ENCODE measurements at regions not wholly inside any gene's neighbourhood (a gene's known extent, or its start where the extent isn't known, plus 50 kb on each side); places are given as distances from the start of the nearest gene placed in this dataset.
"Not testable (repeated sequence)": the region's sequence is repeated elsewhere in the genome, so short reads cannot be mapped to it uniquely, and the experiment has no call there.

- DNase-seq (ENCODE audit: low spot score), result no peak
These were observed 485.5 kb downstream of the CD109 start for GRCh38 chr6:74181471-74181870.

- DNase-seq (ENCODE audit: low spot score), result no peak
These were observed 481.5 kb downstream of the CD109 start for GRCh38 chr6:74177506-74177905.

DNA sequence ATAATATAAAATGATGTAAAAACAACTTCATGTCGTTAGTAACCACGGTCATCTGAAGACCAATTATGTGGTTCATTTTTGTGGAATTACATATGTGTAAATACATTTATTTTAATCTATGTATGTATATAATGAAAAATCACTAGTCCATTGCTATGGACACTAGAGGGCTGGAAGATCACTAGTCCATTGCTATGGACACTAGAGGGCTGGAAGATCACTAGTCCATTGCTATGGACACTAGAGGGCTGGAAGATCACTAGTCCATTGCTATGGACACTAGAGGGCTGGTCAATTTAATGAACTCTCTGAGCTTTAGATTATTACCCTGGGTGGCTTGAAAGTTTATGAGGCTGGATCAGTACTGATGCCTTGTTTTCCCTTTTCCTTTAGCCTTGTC, 474.5 kb downstream of the CD109 start:
- DNase-seq (ENCODE audit: low spot score), result not testable (repeated sequence)

DNA sequence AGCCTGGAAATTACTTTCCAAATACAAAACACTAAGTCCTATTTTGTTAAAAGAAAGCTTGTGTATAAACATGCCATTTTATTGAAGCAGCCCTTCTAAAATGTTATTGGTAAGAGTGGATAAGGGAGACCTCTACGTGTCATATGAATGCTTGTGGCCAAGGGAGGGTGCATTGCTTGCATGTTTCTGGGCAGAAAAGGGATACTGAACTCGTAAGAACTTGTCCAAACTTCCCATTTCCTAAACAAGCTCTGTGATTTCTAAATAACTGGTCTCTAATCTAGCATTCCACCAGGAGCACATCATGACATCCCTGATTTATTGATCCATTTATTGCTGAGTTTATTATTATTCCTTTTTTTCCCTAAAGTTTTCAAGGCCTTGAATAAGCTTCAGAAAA, 474.1 kb downstream of the CD109 start:
- DNase-seq (ENCODE audit: low spot score), result no peak

DNA sequence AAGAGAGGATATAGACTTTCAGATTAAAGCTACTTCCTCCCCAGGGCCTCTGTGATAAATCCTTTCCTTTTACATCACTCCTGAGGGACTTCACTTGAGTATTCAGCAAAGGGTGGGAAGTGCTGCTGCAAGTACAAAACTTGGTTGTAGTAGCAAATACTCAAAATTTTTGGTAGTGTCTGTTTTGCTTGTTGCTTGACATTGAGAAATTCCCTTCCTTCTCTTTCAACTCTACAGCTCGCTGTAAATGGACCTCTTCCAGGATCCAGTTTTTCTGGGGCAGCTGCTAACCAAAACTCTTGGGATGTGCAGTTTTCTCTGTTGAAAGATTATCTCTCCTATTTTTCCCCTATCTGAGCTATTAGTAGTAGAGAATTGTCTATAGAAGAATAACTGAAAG, 472.0 kb downstream of the CD109 start:
- no peak for DNase-seq (ENCODE audit: low spot score)

- DNase-seq (ENCODE audit: low spot score), result no peak
These were observed 471.5 kb downstream of the CD109 start for GRCh38 chr6:74167511-74167910.

DNA sequence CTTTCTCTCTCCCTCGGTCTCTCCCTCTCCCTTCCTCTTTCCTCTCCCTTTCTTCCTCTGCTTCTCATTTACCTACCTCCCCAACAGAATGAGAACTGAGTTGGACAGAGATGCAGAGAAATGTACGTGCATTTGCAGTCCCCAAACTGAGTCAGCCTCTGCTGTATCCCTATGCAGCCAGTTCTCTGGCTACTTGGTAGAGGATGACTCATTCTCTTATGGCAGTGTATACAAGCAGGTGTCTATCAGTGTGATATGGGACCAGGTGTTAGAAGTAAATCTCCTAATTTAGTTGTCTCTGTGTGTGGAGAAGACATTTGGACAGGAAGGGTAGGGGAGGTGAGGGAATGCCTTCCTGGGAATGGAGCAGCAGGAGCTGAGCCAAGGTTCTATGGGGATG, 470.8 kb downstream of the CD109 start:
- no peak for DNase-seq (ENCODE audit: low spot score)

DNA sequence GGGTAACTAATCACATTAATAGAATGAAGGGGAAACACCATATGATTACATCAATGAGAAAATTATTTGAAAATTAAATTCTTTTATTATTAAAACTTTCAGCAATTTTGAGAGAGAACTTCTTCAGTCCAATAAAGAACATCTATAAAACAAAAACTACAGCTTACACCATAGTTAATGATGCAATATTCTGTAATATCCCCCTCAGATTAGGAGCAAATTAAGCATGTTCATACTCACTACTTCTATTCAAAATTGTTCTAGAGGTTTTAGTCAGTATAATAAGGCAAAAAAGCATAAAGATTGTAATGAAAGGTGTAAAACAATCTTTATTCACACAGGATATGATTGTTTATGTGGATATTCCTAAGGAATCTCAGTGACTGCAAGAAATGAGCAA, 465.4 kb downstream of the CD109 start:
- no peak for DNase-seq (ENCODE audit: low spot score)

DNA sequence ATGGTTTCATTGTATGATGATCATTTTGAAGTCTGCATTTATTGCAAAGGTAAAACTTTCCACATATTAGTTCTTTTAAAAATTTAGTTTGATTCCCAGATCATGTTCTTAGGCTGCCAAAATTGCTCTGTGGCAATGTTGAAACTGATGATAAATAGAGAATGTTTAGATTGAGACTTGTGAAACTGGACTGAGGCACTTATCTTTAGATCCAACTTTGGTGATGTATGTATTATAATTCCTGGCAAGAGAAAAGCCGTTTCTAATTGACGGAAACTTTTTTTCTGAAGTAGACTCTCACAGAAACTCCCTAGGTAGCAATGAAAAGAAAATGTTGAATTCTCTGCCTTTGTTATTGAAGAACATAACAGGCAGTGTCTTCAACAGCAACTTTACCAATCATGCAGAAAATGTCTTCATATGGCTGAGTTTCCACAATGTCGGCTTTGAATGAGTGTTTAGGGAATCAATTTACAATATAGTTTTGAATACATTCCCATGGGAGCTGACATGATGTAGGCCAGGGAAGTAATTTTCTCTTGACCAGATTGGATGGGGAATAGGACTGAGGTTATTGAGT, 456.2 kb downstream of the CD109 start:
- DNase-seq (ENCODE audit: low spot score), result no peak

GRCh38 chr6:74145931-74146330, 449.9 kb downstream of the CD109 start:
- no peak for DNase-seq (ENCODE audit: low spot score)

- no peak for DNase-seq (ENCODE audit: low spot score)
These were observed 441.9 kb downstream of the CD109 start for GRCh38 chr6:74137911-74138310.

DNA sequence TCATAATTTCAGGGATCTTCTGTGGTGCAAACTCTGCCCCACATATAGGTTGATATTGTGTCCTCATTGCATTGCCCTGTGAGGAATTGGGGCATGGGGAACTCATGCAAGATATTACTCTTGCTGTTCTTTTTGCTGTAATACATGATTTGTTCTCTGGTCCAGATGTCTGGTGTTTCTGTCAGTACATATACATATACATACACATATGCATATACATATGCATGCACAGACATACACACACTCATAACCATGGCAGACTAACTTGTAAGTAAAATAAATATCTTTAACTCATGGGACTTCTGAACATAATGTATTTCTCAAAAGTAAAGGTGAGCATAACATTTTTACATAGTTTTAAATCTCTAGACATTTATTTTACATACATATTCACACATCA, 438.3 kb downstream of the CD109 start:
- DNase-seq (ENCODE audit: low spot score), result no peak

DNA sequence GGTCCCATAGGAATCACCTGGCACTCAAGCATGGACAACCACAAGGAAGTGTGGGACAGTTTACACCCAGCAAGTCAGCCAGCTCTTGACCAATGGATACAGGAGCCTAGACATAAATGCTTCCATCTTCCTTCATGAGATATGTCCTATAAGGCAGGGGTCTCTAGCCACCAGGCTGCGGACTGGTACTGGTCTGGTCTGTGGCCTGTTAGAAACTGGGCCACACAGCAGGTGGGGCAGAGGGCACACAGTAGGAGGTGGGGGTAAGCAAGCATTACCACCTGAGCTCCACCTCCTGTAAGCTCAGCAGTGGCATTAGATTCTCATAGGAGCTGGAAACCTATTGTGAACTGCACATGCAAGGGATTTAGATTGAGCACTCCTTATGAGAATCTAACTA, 437.1 kb downstream of the CD109 start:
- no peak for DNase-seq (ENCODE audit: low spot score)

DNA sequence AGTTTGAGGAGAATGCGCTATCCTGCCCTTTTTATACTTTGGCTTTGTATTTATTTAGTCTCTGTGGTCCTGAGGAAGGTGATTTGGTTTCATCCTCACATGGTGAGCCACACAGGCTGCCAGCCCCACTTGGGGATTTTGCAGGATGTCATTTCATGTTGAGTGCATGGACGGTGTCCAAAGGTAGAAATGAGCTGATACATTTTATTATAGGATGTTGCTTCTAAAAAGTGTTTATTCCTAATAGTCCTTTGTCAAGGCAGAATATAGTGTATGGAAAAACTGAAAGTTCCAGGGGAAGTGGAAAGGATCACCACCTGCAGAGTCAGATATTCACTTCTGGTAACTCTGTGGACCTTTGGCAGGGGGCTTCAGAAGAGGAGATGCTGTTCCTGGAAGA, 434.6 kb downstream of the CD109 start:
- DNase-seq (ENCODE audit: low spot score), result no peak

GRCh38 chr6:74128536-74128935, 432.5 kb downstream of the CD109 start:
- no peak for DNase-seq (ENCODE audit: low spot score)

GRCh38 chr6:74117113-74117512, 421.1 kb downstream of the CD109 start:
- no peak for DNase-seq (ENCODE audit: low spot score)

DNA sequence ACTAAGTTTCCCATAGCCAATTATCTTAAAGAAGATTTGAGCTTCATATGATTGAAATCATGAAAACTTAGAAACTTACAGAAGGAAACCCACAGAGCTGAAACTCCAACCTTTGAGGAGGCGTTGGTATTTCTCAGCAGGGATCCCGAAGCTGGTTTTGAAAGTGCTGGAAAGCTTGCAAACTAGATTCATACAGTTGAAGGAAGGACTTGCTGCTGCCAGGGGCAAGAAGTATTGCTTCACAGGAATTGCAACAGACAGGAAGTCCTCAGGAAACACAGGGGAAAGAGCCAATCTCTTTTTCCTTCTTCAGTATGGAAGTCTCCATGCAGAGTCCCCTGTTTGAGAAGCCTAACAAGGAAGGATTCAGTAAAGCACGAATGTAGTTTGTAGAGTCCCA, 419.7 kb downstream of the CD109 start:
- no peak for DNase-seq (ENCODE audit: low spot score)

DNA sequence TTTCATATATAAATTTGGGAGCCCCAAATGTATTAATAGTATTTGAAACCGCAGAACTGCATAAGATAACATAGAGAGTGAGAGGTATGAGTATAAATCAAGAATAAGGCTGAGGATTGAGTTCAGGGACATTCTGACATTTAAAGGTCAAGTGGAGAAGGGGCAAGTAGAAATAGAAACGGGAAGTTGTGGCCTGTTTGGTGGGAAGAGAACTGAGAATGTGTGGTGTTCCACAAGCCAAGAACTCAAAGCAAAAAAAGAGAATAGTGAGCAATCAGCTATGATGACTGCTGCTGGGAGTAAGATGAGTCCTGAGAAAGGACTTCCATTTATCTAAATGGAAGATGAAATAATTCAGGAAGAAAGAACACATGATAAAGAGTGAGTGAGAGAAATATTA, 418.4 kb downstream of the CD109 start:
- DNase-seq (ENCODE audit: low spot score), result no peak

DNA sequence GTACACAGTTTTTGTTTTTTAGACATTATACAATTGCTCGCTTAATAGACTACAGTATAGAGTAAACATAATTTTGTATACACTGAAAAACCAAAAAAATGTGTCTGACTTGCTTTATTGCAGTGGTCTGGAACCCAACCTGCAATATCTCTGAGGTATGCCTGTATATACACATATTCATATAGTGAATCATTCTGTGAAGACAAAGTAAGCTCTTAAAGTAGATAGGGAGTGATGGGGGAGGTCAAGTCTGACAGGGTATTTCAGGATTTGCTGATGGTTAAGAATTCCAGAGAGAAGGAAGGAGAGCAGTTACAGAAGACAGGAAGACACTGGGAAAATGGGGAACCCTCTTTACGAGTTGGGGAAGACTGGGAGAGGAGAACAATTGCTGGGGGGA, 417.9 kb downstream of the CD109 start:
- no peak for DNase-seq (ENCODE audit: low spot score)

GRCh38 chr6:74103417-74103816, 407.4 kb downstream of the CD109 start:
- no peak for DNase-seq (ENCODE audit: low spot score)

- no peak for DNase-seq (ENCODE audit: low spot score)
These were observed 404.8 kb downstream of the CD109 start for GRCh38 chr6:74100719-74101287.

GRCh38 chr6:74096329-74096728, 400.3 kb downstream of the CD109 start:
- DNase-seq (ENCODE audit: low spot score), result no peak

DNA sequence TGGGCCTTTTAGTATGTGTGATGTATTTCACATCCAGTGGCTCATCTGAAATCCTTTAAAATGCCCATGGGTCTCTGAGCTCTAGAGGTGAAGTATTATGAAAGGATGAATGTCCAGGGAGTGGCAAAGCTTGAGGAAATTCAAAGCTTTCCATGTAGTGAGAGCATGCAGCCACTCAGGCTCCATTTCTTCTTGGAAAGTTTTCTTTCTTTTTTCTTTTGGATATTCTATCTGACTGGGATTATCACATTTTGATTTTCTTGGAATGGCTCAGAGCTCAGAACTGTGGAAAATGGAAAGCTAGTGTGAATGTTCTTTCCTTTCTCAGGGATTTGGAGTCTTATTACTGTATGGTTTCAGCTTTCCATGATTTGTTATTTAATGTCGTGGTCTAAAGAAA, 397.4 kb downstream of the CD109 start:
- no peak for DNase-seq (ENCODE audit: low spot score)

DNA sequence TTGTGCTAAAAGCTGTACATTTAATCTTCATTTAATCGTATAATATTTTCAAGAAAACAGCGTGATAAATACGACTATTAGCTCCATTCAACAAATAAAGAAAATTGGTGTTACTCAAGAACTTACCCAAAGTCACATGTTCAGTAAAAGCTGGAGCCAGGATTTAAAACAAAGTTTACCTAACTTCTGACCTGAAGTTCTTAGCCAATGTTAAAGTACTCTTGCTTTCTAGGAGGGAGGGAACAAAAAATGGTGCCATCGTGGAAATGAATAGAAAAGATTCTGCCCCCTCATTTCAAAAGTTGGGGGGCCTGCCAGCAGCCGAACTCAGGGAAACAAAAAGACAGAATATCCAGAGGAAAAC, 395.8 kb downstream of the CD109 start:
- no peak for DNase-seq (ENCODE audit: low spot score)

Measured in ecto neural progenitor cell (in vitro differentiated cells).